ENCODE measurements at regions not wholly inside any gene's neighbourhood (a gene's known extent, or its start where the extent isn't known, plus 50 kb on each side); places are given as distances from the start of the nearest gene placed in this dataset.
"Not testable (repeated sequence)": the region's sequence is repeated elsewhere in the genome, so short reads cannot be mapped to it uniquely, and the experiment has no call there.

- H3K4me1 Mint-ChIP-seq (ENCODE audit: low read depth) = no peaks in the 10 kb centered on the region
- Histone ChIP-seq H3K9me3 (ENCODE audit: control insufficient read depth in 1 of 2, insufficient read depth in 1 of 2, low read length in 2 of 2) (no peaks in the 10 kb centered on the region), H3K36me3 (ENCODE audit: insufficient read depth, low read length) (no peaks in the 10 kb centered on the region), H3K4me1 (ENCODE audit: insufficient read depth, low read length) (no peaks in the 10 kb centered on the region), H3K4me3 (ENCODE audit: low read length) (no peak overlapping the region), H3K27ac (ENCODE audit: low read depth in 1 of 2, low read length in 2 of 2) (no peak overlapping the region), H3K27me3 (ENCODE audit: control insufficient read depth in 1 of 2, insufficient read depth in 2 of 2, low read length in 2 of 2) (no peaks in the 10 kb centered on the region)
- intact Hi-C loops (cut with DNase I, micrococcal nuclease) = no loop called here
- TF ChIP-seq CTCF (IDR thresholded peaks at IDR 0.05) = no peak
- CTCF ChIA-PET = no interaction called here
- H3K9me3 Mint-ChIP-seq = no peaks in the 10 kb centered on the region
- POLR2A ChIA-PET = no interaction called here
- H3K27ac Mint-ChIP-seq = no peak overlapping the region
- ATAC-seq (ENCODE audit: poor library complexity) (no peak), DNase-seq (no peak)
- H3K36me3 Mint-ChIP-seq (ENCODE audit: low read depth) = no peaks in the 10 kb centered on the region
- H3K4me3 Mint-ChIP-seq = no peak overlapping the region
- no peaks in the 10 kb centered on the region for H3K27me3 Mint-ChIP-seq
Observed at GRCh38 chr12:74775276-74775675, 237.6 kb downstream of the ATXN7L3B start.

GRCh38 chr12:74776378-74776777, 238.7 kb downstream of the ATXN7L3B start:
- Mint-ChIP-seq H3K9me3 (no peaks in the 10 kb centered on the region), H3K4me1 (ENCODE audit: low read depth) (no peaks in the 10 kb centered on the region), H3K27me3 (no peaks in the 10 kb centered on the region), H3K4me3 (no peak overlapping the region), H3K27ac (no peak overlapping the region), H3K36me3 (ENCODE audit: low read depth) (no peaks in the 10 kb centered on the region)
- ATAC-seq (ENCODE audit: poor library complexity) = no peak
- Histone ChIP-seq H3K9me3 (ENCODE audit: control insufficient read depth in 1 of 2, insufficient read depth in 1 of 2, low read length in 2 of 2) (no peaks in the 10 kb centered on the region), H3K4me1 (ENCODE audit: insufficient read depth, low read length) (no peaks in the 10 kb centered on the region), H3K36me3 (ENCODE audit: insufficient read depth, low read length) (no peaks in the 10 kb centered on the region), H3K27me3 (ENCODE audit: control insufficient read depth in 1 of 2, insufficient read depth in 2 of 2, low read length in 2 of 2) (no peaks in the 10 kb centered on the region), H3K4me3 (ENCODE audit: low read length) (no peak overlapping the region), H3K27ac (ENCODE audit: low read depth in 1 of 2, low read length in 2 of 2) (no peak overlapping the region)
- ChIA-PET CTCF (no interaction called here), POLR2A (no interaction called here)
- no peak for DNase-seq
- no peak for TF ChIP-seq CTCF (IDR thresholded peaks at IDR 0.05)
- intact Hi-C loops (cut with DNase I, micrococcal nuclease) = no loop called here

- ATAC-seq (ENCODE audit: poor library complexity) = no peak
- CTCF ChIA-PET = no interaction called here
Observed at GRCh38 chr12:74780182-74780849, 242.7 kb downstream of the ATXN7L3B start.

GRCh38 chr12:74780850-74781241, 243.2 kb downstream of the ATXN7L3B start:
- H3K27me3 Mint-ChIP-seq; H3K9me3 ChIP-seq (ENCODE audit: control insufficient read depth in 1 of 2, insufficient read depth in 1 of 2, low read length in 2 of 2); H3K4me1 Mint-ChIP-seq (ENCODE audit: low read depth); intact Hi-C loops (cut with DNase I, micrococcal nuclease); H3K9me3 Mint-ChIP-seq; H3K36me3 Mint-ChIP-seq (ENCODE audit: low read depth); ATAC-seq (ENCODE audit: poor library complexity); H3K27me3 ChIP-seq (ENCODE audit: control insufficient read depth in 1 of 2, insufficient read depth in 2 of 2, low read length in 2 of 2); H3K36me3 ChIP-seq (ENCODE audit: insufficient read depth, low read length); H3K27ac Mint-ChIP-seq; CTCF ChIA-PET; H3K4me3 ChIP-seq (ENCODE audit: low read length); H3K4me1 ChIP-seq (ENCODE audit: insufficient read depth, low read length); POLR2A ChIA-PET; H3K4me3 Mint-ChIP-seq; H3K27ac ChIP-seq (ENCODE audit: low read depth in 1 of 2, low read length in 2 of 2); DNase-seq: not testable (repeated sequence)

More at GRCh38 chr12:74780182-74780849, 242.7 kb downstream of the ATXN7L3B start:
- Mint-ChIP-seq H3K9me3 (peaks cover 2% of the 10 kb centered on the region), H3K4me1 (ENCODE audit: low read depth) (no peaks in the 10 kb centered on the region), H3K36me3 (ENCODE audit: low read depth) (no peaks in the 10 kb centered on the region), H3K27ac (no peak overlapping the region), H3K4me3 (no peak overlapping the region), H3K27me3 (no peaks in the 10 kb centered on the region)
- H3K9me3 ChIP-seq (ENCODE audit: control insufficient read depth in 1 of 2, insufficient read depth in 1 of 2, low read length in 2 of 2) = no peaks in the 10 kb centered on the region
- no peak overlapping the region for H3K4me3 ChIP-seq (ENCODE audit: low read length)
- TF ChIP-seq CTCF (IDR thresholded peaks at IDR 0.05) = no peak
- H3K27me3 ChIP-seq (ENCODE audit: control insufficient read depth in 1 of 2, insufficient read depth in 2 of 2, low read length in 2 of 2) = no peaks in the 10 kb centered on the region
- POLR2A ChIA-PET = no interaction called here
- intact Hi-C loops (cut with DNase I, micrococcal nuclease) = no loop called here
- no peaks in the 10 kb centered on the region for H3K36me3 ChIP-seq (ENCODE audit: insufficient read depth, low read length)
- DNase-seq = no peak
- no peak overlapping the region for H3K27ac ChIP-seq (ENCODE audit: low read depth in 1 of 2, low read length in 2 of 2)
- H3K4me1 ChIP-seq (ENCODE audit: insufficient read depth, low read length) = no peaks in the 10 kb centered on the region
